ENCODE measurements at regions not wholly inside any gene's neighbourhood (a gene's known extent, or its start where the extent isn't known, plus 50 kb on each side); places are given as distances from the start of the nearest gene placed in this dataset.

DNA sequence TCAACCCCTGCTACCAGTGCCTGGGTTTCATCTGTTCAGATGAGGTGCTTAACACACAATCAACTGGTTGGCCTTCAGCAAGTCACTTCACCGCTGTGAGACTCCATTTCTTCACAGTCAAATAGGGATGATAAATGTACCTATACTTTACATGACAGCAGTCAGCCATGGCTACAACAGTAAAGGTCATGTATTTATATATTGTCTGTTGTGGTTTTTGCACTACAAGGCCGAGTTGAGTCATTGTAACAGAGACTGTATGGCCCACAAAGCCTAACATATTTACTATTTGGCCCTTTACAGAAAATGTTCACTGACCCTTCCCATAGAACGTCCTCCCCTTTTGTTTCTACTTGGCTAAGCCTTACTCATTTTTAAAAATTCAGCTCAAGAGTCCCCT lies 404.6 kb upstream of the F9 start:
- no peak for DNase-seq (ENCODE audit: low read depth)

DNA sequence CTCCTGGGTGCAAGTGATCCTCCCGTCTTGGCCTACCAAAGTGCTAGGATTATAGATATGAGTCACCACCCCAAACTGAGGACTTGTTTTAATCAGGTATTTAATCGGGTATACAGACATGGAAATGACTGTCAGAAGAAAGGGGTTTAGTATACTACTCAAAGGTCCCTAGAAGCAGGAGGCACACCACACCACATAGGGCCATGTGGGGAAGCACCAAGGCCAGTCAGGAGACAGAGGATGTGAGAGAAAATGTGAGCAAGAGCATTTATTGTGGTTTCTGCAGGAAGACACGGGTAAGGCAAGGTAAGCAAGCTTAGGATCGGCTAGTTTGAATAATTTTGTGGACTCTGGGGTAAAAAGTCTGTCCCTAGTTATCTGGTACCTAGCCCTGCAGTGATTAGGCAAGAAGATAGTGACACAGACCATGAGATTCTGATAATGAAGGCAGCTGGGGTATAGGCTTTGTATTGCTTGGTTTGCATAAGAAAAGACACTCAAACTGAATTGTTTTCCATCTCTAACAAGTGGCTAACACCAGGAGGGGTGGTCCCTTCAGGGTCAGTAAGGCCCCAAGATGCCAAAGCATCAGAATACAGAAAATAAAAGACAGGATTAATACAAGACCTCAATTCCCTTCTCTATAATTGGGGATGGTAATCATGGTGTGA lies 408.8 kb upstream of the F9 start:
- no peak for DNase-seq (ENCODE audit: low read depth)

GRCh38 chrX:139120760-139121159 lies 409.2 kb upstream of the FGF13 start:
- DNase-seq (ENCODE audit: low read depth): peak; percentile 84

DNA sequence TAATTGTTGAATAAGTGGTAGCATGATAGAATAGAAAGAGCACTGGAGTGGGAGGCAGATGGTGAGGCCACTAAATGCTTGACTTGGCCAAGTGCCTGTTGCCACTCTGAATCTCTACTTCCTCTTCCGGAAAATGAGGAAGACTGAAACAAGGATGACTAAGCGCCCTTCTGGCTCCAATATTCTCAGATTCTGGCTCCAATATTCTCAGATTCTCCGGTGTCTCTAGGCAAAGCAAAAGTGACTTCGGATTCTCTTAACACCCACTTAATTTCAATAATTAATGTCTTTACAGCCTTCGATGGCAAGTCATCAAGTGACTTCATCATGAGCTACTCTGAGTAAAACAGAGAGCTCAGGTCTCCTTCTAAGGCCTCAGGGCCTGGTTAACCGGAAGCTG lies 402.2 kb upstream of the FGF13 start:
- peak; percentile 49 for DNase-seq (ENCODE audit: low read depth)

GRCh38 chrX:139112432-139112831 lies 400.9 kb upstream of the FGF13 start:
- DNase-seq (ENCODE audit: low read depth): no peak

- peak; percentile 61 for DNase-seq (ENCODE audit: low read depth)
Measured at GRCh38 chrX:139106069-139106468, 394.6 kb upstream of the FGF13 start.

- peak; percentile 61 for DNase-seq (ENCODE audit: low read depth)
Measured at GRCh38 chrX:139094671-139095592, 383.4 kb upstream of the FGF13 start.

GRCh38 chrX:139093201-139093600 lies 381.7 kb upstream of the FGF13 start:
- DNase-seq (ENCODE audit: low read depth): no peak

DNA sequence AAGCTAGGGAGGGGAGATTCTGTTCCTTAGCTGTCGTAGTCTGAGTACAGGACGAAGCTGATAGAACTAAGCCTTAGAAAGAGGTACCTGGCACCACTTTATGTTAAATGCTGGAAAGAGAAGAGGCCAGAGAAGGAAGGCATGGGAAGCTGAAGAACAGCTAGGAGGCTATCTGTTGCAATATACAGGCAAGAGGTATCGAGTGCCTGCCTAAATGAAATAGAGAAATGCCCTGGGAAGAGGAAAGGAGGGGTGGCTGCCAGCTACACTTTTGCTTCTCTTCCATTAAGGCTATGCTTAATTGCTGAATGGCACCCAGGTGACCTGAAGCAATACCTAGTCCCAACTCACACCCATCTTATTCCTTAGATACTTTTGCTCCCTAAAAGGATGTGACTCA lies 380.4 kb upstream of the FGF13 start:
- peak; percentile 1 for DNase-seq (ENCODE audit: low read depth)

DNA sequence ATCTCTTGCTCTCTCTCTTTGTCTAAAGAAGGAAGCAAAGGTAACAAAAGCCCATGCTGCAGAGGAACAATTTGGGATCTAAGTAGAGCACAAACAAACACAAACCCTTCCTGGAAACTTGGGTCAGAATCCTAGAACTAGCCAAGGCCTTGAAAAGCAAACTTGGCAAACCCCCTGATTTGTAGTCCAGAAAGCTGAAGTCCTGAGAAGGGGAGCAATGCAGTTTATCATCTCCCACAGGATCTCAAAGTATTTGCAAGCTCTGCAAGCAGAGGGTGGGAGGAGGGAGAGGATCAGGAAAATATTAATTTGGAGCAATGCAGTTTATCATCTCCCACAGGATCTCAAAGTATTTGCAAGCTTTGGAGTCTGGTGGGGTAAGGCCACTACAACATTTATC lies 379.5 kb upstream of the FGF13 start:
- no peak for DNase-seq (ENCODE audit: low read depth)

DNA sequence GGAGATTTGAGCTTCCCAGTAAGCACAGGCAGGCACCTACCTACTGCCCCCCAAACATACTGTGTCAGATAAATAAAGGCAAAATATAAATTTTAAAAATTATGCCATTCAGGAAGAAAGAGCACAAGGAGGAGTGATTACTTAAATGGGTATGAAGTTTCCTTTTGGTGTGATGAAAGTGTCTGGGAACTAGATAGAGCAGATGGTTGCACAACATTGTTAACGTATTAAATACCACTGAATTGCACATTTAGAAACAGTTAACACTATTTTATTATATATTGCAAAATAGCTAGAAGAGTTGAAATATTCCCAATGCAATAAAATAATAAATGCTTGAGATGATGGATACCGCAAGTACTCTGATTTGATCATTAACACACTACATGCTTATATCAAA lies 374.7 kb upstream of the FGF13 start:
- no peak for DNase-seq (ENCODE audit: low read depth)

GRCh38 chrX:139085404-139085803 lies 373.9 kb upstream of the FGF13 start:
- no peak for DNase-seq (ENCODE audit: low read depth)

GRCh38 chrX:139083191-139083590 lies 371.7 kb upstream of the FGF13 start:
- DNase-seq (ENCODE audit: low read depth): no peak

DNA sequence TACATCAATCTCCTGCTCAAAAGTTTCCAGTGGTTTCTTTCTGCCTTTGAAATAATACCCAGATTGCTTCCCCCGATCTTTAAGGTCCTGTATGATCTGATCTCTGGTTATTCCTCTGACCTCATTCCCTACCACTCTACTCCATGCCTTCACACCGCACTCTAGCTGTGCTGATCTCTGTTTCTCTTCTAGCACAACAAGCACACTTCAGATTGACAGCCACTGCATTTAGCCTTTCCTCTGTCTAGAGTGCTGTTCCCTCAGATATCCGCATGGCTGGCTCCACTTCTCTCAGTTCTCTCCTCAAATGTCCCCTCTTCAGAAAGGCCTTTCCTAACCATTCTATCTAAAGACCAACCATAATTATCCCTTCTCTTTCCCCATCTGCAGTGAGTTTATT lies 370.4 kb upstream of the FGF13 start:
- no peak for DNase-seq (ENCODE audit: low read depth)

- DNase-seq (ENCODE audit: low read depth): no peak
Measured at GRCh38 chrX:139079789-139080188, 368.3 kb upstream of the FGF13 start.

- no peak for DNase-seq (ENCODE audit: low read depth)
Measured at GRCh38 chrX:139078761-139079280, 367.3 kb upstream of the FGF13 start.

DNA sequence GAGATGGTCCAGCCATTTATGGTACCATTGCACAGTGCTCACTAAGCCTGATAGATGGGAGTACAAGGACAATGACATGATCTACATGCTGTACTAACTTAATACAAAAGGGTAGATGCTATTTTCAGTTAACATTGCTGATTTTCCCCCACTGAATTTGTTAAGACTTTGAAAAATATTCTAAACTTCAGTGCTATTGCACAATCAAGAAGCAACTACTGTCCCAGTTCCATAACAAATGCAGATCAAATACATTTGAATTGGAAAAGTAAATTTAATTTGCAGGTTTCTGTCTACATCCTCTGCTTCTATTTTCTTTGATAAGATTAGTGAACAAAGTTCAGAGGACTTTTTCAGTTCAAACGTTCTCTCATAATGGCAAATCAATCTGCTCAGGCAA lies 366.8 kb upstream of the FGF13 start:
- no peak for DNase-seq (ENCODE audit: low read depth)

GRCh38 chrX:139077281-139078250 lies 366.0 kb upstream of the FGF13 start:
- peak; percentile 81 for DNase-seq (ENCODE audit: low read depth)

GRCh38 chrX:139063364-139063763 lies 351.8 kb upstream of the FGF13 start:
- DNase-seq (ENCODE audit: low read depth): no peak

DNA sequence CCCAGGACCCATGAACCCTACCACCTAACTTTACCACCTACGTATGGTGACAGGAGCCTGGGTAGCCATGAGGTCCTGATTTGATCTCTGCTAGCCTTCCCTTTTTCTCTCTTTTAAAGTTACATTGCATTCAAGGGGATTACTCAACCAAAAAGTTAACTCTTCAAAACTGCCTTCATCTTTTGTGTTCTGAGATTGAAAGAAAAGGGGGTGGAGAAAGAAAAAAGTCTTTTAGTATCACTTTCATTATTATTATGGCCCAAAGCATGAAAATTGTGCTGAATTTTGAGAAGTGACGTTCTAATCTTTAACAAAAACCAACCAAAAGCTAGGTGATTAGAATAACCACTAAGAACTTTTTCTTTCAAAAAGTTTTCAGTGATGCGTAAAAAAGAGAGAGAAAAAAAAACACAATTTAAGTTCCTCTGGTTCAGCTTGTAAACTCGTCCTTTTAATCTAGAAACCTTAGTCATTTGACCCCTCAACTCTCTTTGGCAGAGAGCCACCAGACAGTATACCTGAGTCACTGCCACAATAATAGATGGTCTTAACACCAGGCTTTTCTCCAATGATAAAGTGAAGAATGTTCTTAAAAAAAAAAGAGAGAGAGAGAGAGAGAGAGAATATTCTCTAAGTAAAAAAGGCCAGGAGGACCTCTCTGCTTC lies 347.4 kb upstream of the FGF13 start:
- peak; percentile 79 for DNase-seq (ENCODE audit: low read depth)

- DNase-seq (ENCODE audit: low read depth): no peak
Measured at GRCh38 chrX:139052461-139052860, 340.9 kb upstream of the FGF13 start.

Measured in HT1080 (cell line).